GM03348 (cell line): ENCODE measurements at regions not wholly inside any gene's neighbourhood (a gene's known extent, or its start where the extent isn't known, plus 50 kb on each side); places are given as distances from the start of the nearest gene placed in this dataset.

Experiments used
- DNase-seq: peaks from one replicate; pipeline ENCODE4 v3.0.0; 2012; ENCODE audit warnings: low spot score

DNA sequence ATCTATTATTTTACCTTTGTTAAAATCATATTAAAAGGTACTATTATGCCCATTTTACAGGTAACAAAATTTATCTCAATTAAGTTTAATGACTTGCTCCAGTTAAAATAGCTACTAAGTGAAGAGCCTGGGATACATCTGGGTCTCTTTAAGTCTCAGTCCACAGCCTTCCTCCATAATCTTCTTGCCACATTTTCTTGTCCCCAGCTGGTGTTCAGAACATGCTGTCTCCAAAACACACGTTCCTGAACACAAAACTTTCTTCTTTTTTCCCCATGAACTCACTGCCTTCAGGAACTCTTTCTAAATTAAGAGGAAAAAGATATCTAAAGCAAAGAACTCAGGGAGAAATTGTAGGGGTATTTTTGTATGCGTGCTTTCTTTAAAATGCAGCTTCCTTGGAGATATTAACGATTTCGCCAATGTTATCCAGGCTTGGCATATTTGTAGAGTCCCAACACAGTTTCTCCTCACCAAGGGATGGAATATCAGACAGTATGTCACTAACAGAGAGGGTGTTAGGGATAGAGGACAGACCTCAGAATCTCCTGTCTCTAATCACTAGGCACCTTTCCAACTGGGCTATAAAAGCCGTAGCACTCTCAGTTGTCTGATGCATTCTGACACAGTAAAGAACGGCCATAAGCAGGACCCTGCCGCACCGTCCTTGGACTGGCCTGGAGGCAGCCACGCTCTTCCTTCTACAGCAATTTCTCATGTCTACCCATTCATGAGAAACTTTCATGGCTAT is 232.8 kb upstream of the BLID start:
- DNase-seq = no peak

DNA sequence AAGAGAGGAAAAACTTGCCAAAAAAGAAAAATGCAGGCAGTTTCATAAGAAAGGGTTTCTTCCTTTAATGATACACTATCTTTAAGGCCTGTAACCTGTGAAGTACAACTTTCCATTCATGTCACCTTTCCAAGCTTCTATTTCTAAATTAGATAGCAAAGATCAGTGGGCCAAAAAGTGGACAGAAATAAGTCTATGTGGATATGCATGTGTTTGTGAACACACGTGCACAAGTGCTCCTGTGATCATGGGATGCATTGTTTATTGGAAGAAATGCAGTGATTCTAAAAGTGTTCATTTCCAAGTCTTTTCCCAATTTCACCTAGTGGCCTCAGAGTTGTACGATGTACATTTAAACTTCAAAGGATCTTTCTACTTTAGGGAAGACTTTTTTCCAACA is 230.0 kb upstream of the BLID start:
- no peak for DNase-seq

DNA sequence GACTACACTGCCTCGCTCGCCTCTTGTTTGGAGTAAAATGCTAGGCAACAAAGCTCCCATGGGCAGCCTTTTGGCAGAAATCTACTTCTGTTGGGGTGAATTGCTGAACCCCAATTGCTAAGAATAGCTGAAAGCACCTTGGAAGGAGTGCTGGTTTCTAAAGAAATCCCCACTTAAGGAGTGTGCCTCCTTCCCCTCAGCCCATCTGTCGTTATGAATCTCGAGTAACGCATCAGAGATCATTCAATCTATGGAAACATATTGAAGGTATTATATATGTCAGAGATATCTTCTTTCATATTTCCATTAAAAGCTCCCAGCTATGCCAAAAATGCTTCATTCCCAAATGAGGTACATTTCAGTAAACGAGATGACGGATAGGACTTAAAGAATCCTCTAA is 229.6 kb upstream of the BLID start:
- no peak for DNase-seq

DNA sequence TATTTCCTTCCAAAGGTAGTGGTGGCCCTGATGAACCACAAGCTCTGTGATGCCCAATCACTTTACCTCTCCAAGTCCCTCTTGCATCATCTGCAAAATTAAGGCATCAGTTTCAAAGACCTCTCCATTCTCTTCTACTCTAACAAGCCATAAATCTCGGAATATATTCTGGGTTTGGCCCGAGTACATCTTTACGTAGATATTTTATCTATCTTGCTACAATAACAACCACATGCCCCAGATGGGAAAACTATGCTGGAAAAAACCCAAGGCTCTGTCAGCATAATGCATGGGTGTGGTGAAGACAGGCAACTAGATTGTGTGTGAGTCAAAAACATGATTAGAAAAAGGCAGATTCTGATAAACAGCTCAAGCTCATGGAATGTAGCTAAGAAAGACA is 228.2 kb upstream of the BLID start:
- DNase-seq = peak; percentile 80

DNA sequence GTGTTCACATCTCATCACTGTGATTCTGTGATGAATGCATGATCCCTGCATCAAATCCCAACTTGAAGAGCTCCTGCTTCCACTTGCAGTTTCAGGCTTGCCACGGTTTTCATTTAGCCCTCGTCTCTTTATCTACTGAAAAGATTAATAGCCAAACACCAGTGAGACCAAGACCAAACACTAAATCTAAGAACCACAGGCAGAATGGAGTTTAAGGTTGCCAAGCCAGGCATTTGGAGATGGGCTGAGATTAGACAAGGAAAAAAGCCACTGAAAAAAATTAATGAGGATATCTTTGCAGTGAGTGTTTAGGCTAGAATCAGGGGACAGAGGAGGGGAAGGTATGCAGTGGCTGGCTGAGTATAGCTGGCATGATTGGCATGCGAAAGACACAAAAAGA is 227.2 kb upstream of the BLID start:
- DNase-seq = peak; percentile 60

GRCh38 chr11:122342089-122342744 is 226.2 kb upstream of the BLID start:
- no peak for DNase-seq

GRCh38 chr11:122341477-122341876 is 225.5 kb upstream of the BLID start:
- no peak for DNase-seq

GRCh38 chr11:122340607-122341290 is 224.7 kb upstream of the BLID start:
- no peak for DNase-seq

GRCh38 chr11:122339436-122340060 is 223.5 kb upstream of the BLID start:
- DNase-seq = no peak

DNA sequence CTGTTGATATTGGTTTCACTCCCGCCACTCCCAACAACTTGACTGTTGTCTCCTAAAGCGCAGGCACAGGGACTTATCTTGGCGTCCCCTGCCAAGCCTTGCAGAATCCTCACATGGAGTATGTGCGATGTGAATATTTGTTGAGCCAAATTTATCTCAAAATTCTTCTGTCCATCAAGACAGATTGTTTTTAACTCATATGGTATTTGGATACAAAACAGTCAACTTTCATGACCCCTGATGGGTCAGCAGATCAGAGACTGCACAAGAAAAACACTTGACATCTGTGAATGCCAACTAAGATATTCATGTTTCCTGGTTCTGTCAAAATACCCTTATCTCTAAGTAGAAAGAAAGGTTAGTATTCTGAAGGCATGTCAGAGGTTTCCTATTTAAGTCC is 221.7 kb upstream of the BLID start:
- DNase-seq = no peak

DNA sequence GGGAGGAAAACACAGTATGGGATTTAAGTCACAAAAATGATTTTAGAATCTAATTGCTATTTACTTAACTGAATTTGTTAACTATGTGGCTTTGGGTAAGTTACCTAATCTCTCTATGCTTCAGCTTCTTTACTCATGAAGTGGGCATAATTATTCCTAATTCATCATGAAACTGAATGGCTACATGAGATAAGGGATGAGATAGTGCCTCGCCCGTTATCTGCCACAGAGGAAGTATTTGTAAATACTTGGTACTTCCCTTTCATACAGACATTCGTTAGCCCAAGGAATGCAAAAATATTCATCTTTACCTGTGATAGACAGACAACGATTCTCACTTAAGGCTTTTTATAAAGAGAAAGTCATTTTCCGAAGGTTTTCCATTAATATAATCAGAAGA is 221.2 kb upstream of the BLID start:
- no peak for DNase-seq

GRCh38 chr11:122336706-122337105 is 220.7 kb upstream of the BLID start:
- no peak for DNase-seq

DNA sequence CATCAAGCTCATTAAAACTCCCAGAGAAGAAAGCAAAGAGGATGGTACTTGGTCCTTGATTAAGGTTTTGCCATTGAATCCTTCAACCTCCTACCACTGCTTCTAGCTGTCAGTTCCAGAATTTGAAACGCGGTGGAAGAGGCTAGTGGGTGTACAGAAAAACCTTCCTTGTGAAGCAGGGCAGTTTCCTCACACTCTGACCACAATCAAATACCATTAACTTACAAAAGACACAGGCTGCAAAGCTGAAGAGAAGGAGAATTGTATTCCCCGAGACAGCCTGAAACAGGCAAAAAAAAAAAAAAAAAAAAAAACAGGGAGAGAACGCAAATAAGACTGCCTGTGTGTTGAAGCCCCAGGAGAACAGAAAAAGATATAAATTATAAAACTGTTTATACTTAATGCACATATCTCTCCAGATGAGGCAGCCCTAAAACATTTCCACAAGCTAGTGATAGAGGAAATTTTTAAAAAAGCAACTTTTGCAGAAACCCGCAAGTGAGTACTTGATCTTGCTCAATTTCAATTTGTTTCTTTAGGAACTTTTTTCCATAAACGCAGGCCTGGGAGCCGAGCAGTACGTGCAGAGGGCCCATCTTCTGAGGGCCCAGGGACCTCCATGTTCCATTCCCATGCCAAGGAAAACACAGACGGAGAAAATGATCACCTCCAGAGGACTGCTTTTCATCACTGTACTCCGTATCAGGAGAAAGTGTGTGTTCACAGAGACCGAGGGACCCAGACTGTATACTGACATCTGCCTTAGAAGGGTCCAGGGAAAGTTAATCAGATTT is 218.7 kb upstream of the BLID start:
- DNase-seq = no peak

GRCh38 chr11:122333467-122333866 is 217.5 kb upstream of the BLID start:
- DNase-seq = no peak

DNA sequence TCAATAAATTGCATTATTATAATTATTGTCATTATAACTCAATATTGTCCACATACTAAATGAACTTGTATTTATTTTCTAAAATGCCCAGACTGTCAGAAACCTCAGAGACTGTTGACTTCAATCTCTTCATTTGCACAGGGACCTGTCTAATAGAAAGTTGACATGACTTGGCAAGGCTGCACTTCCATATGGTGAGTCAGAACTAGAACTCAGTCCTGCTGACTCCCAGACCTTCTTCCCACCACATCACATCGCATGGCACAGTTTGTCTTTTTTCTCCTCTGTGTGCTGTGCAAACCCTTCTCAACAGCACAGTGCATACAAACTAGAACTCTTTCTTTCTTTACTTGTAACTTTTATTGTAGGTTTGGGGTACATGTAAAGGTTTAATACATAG is 215.1 kb upstream of the BLID start:
- no peak for DNase-seq

- no peak for DNase-seq
These were observed 214.4 kb upstream of the BLID start for GRCh38 chr11:122330279-122330965.

- DNase-seq = no peak
These were observed 211.5 kb upstream of the BLID start for GRCh38 chr11:122327528-122327927.

- DNase-seq = no peak
These were observed 207.9 kb upstream of the BLID start for GRCh38 chr11:122323754-122324421.

GRCh38 chr11:122322329-122322728 is 206.3 kb upstream of the BLID start:
- peak; percentile 79 for DNase-seq

DNA sequence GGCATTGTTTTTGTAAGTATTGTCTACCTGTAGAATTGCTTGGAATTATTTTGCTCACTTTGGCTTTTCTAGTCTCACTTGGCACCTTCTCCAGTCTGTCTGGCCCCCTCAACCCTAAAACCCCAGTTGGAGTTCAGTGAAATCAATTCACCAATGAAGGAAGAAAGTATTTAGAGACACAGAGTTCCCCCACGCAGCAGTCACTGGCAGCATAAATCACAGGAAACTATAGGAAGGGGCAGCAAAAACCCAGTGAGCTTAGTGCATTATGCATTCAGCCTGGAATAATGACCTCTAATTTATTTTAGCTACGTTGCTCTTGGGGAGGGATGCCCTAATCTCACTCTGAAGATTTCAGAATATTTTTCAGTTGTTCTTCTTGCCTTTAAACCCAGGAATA is 204.7 kb upstream of the BLID start:
- no peak for DNase-seq
